Left ventricle myocardium inferior (tissue), 1 donor: ENCODE measurements at regions not wholly inside any gene's neighbourhood (a gene's known extent, or its start where the extent isn't known, plus 50 kb on each side); places are given as distances from the start of the nearest gene placed in this dataset.

Source experiments
- DNase-seq: peaks from one replicate; pipeline ENCODE4 v3.0.0-alpha.2; 2020
- H3K27ac ChIP-seq: fragments of 200-600 bp; replicated peaks from 2 replicates; pipeline ENCODE4 v1.8.0; 2021
- H3K27me3 ChIP-seq: fragments of 200-600 bp; 2 replicates; pipeline ENCODE4 v1.8.0; 2021; ENCODE audit warnings: low read depth
- H3K36me3 ChIP-seq: fragments of 200-600 bp; 2 replicates; pipeline ENCODE4 v1.8.0; 2021
- H3K4me1 ChIP-seq: fragments of 200-600 bp; 2 replicates; pipeline ENCODE4 v1.8.0; 2021
- H3K4me3 ChIP-seq: fragments of 200-600 bp; 2 replicates; pipeline ENCODE4 v1.8.0; 2021; ENCODE audit warnings: mild to moderate bottlenecking, moderate library complexity
- H3K9me3 ChIP-seq: fragments of 200-600 bp; replicated peaks from 2 replicates; pipeline ENCODE4 v1.8.0; 2021
- CTCF ChIP-seq: fragments of 200-600 bp; IDR thresholded peaks from 2 replicates; pipeline ENCODE4 v1.8.0; 2021; ENCODE audit warnings: antibody characterized with exemption, mild to moderate bottlenecking, borderline replicate concordance
- intact Hi-C: fragments of 100-400 bp; cut with micrococcal nuclease; formaldehyde crosslinking; loops from one replicate; pipeline ENCODE4 v1.11.0; 2022
- donor health status: DM: no; HTN: yes; CAD: no; lungs with severe emphysema.

DNA sequence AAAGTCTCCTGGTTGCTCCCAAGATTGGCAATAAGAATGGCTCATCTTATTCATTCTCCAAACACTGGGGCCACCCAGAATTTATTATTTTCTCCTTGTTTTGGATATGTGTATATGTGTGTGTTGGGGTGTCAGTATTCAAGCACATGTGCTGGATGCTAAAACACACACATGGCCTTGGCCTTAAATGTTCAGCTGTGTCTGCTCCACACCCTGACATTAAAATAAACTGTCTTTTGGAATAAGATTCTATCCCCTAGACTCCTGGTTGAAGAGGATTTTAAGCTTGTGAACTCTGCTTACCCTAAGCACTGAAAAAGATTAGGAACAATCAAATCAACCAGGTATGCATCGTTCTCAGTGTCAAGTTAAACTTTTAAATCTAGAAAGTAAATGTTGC is 382.9 kb upstream of the MCTP2 start:
- H3K4me3 ChIP-seq: no peak overlapping the region
- no peaks in the 10 kb centered on the region for H3K4me1 ChIP-seq
- intact Hi-C loops: no loop called here
- no peaks in the 10 kb centered on the region for H3K36me3 ChIP-seq
- no peak for TF ChIP-seq CTCF
- H3K9me3 ChIP-seq: peaks cover 10% of the 10 kb centered on the region
- H3K27ac ChIP-seq: no peak overlapping the region
- H3K27me3 ChIP-seq: no peaks in the 10 kb centered on the region
- DNase-seq: no peak

GRCh38 chr15:93848076-93848475 is 383.3 kb upstream of the MCTP2 start:
- Histone ChIP-seq H3K36me3 (no peaks in the 10 kb centered on the region), H3K4me3 (no peak overlapping the region), H3K27me3 (no peaks in the 10 kb centered on the region), H3K27ac (no peak overlapping the region), H3K4me1 (no peaks in the 10 kb centered on the region), H3K9me3 (peaks cover 13% of the 10 kb centered on the region)
- DNase-seq: no peak
- intact Hi-C loops: no loop called here
- TF ChIP-seq CTCF: no peak

GRCh38 chr15:93846148-93846547 is 385.2 kb upstream of the MCTP2 start:
- H3K27ac ChIP-seq: no peak overlapping the region
- H3K4me3 ChIP-seq: no peak overlapping the region
- no peak for TF ChIP-seq CTCF
- H3K4me1 ChIP-seq: no peaks in the 10 kb centered on the region
- no peaks in the 10 kb centered on the region for H3K36me3 ChIP-seq
- H3K9me3 ChIP-seq: peaks cover 23% of the 10 kb centered on the region
- H3K27me3 ChIP-seq: no peaks in the 10 kb centered on the region
- no peak for DNase-seq
- intact Hi-C loops: no loop called here

- no peaks in the 10 kb centered on the region for H3K4me1 ChIP-seq
- H3K4me3 ChIP-seq: no peak overlapping the region
- intact Hi-C loops: no loop called here
- H3K27me3 ChIP-seq: peaks cover 4% of the 10 kb centered on the region
- peaks cover 20% of the 10 kb centered on the region for H3K9me3 ChIP-seq
- H3K36me3 ChIP-seq: no peaks in the 10 kb centered on the region
- no peak for DNase-seq
- H3K27ac ChIP-seq: no peak overlapping the region
- no peak for TF ChIP-seq CTCF
Measured at GRCh38 chr15:93837450-93837849, 393.9 kb upstream of the MCTP2 start.

DNA sequence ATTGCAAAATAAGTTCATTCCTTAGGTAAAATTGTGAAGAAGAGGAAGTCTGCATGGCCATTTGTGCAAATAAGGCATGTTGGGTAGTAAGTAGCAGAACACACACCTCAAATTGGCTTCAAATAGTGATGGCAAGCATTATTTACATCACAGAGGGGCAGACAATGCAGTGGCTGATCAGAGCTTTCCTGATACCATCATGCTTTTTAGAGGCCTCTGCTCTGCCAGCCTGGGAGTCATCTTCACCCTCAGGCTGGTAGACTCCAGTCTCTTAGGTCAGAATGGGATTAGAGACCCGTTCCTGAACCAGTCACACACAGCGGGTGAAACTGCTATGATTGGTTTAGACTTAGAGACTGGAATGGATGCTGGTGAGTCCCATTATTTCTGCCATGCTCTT is 396.0 kb upstream of the MCTP2 start:
- intact Hi-C loops: no loop called here
- Histone ChIP-seq H3K9me3 (peaks cover 6% of the 10 kb centered on the region), H3K27me3 (peaks cover 4% of the 10 kb centered on the region), H3K36me3 (no peaks in the 10 kb centered on the region), H3K4me3 (no peak overlapping the region), H3K27ac (no peak overlapping the region), H3K4me1 (no peaks in the 10 kb centered on the region)
- DNase-seq: no peak
- no peak for TF ChIP-seq CTCF

DNA sequence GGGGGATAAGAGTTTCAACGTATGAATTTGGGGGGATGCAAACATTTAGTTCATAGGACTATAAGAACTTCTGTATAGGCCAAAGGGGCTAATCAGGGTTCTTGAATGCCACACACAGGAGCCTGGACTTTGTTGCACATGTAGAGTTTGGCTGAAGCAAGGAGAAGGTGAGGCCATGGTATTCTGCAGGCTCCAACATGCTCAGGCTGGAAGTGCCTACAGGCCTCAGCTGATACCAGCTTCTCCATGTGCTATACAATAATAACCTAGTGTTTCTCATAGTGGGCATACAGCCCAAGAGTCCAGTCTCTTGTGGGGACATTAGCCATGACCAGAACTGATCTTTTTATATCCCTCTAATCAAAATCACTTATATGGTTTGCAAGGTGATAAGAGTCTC is 399.7 kb upstream of the MCTP2 start:
- Histone ChIP-seq H3K4me3 (no peak overlapping the region), H3K9me3 (no peaks in the 10 kb centered on the region), H3K27me3 (peaks cover 7% of the 10 kb centered on the region), H3K27ac (no peak overlapping the region), H3K4me1 (no peaks in the 10 kb centered on the region), H3K36me3 (no peaks in the 10 kb centered on the region)
- TF ChIP-seq CTCF: no peak
- DNase-seq: no peak
- intact Hi-C loops: no loop called here
